ENCODE measurements at regions not wholly inside any gene's neighbourhood (a gene's known extent, or its start where the extent isn't known, plus 50 kb on each side); places are given as distances from the start of the nearest gene placed in this dataset.

DNA sequence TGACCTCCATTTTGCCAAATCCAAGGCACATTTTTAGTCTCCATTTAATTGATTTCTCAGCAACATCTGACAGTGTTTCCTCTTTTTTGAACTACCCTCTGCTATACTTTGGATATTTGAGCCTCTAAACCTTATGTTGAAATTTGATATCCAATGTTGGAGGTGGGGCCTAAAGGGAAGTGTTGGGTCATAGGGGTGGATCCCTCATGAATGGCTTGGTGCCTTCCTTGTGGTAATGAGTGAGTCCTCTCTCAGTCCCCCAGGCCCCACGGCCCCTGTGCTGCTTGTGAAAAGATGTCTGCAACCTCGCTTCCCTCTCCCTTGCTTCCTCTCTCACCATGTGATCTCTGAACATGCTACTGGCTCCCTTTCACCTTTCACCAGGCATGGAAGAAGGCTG lies 96.8 kb upstream of the DGKB start:
- Histone ChIP-seq H3K27ac (no peak overlapping the region), H3K4me1 (no peaks in the 10 kb centered on the region), H3K36me3 (replicated peaks in 1 of 2; ENCODE audit: insufficient read depth in 1 of 2, low read depth in 2 of 2) (no peaks in the 10 kb centered on the region), H3K9me3 (no peaks in the 10 kb centered on the region), H3K27me3 (no peaks in the 10 kb centered on the region), H3K4me3 (no peak overlapping the region)
- intact Hi-C loops (cut with DNase I) = no loop called here
- 88 to 93% methylated on average over 2 of the region's 2 CpGs for WGBS, 2 donors
- TF ChIP-seq POLR2A (IDR thresholded peaks at IDR 0.05) = no peak
- TF ChIP-seq, protein P1, sequence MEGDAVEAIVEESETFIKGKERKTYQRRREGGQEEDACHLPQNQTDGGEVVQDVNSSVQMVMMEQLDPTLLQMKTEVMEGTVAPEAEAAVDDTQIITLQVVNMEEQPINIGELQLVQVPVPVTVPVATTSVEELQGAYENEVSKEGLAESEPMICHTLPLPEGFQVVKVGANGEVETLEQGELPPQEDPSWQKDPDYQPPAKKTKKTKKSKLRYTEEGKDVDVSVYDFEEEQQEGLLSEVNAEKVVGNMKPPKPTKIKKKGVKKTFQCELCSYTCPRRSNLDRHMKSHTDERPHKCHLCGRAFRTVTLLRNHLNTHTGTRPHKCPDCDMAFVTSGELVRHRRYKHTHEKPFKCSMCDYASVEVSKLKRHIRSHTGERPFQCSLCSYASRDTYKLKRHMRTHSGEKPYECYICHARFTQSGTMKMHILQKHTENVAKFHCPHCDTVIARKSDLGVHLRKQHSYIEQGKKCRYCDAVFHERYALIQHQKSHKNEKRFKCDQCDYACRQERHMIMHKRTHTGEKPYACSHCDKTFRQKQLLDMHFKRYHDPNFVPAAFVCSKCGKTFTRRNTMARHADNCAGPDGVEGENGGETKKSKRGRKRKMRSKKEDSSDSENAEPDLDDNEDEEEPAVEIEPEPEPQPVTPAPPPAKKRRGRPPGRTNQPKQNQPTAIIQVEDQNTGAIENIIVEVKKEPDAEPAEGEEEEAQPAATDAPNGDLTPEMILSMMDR (IDR thresholded peaks at IDR 0.05) = no peak
- DNase-seq = no peak
- ATAC-seq = no peak

DNA sequence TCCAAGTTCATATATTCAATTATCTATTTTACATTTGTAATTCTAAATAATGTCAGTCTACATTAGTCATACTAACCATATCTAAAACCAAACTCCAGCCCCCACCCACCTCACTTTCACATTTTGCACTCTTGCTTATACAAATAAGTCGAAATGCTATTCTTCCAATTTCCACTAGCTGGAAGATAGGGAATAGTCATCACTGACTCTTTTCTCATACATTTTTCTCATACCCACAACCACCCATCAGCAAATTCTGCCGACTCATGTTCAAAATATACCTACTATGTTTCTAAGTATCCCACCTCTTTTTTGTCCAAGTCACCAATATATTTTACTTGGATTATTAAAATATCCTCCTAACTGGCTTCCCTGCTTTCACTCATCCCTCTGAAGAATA lies 93.2 kb upstream of the DGKB start:
- no peaks in the 10 kb centered on the region for H3K27me3 ChIP-seq
- WGBS, 2 donors = 80 to 92% methylated on average over 2 of the region's 2 CpGs
- DNase-seq (no peak), ATAC-seq (no peak)
- intact Hi-C loops (cut with DNase I) = no loop called here
- no peak for TF ChIP-seq POLR2A (IDR thresholded peaks at IDR 0.05)
- TF ChIP-seq, protein P1 (IDR thresholded peaks at IDR 0.05) = no peak
- no peaks in the 10 kb centered on the region for H3K4me1 ChIP-seq
- no peak overlapping the region for H3K4me3 ChIP-seq
- H3K9me3 ChIP-seq = no peaks in the 10 kb centered on the region
- H3K27ac ChIP-seq = no peak overlapping the region
- H3K36me3 ChIP-seq (replicated peaks in 1 of 2; ENCODE audit: insufficient read depth in 1 of 2, low read depth in 2 of 2) = no peaks in the 10 kb centered on the region

DNA sequence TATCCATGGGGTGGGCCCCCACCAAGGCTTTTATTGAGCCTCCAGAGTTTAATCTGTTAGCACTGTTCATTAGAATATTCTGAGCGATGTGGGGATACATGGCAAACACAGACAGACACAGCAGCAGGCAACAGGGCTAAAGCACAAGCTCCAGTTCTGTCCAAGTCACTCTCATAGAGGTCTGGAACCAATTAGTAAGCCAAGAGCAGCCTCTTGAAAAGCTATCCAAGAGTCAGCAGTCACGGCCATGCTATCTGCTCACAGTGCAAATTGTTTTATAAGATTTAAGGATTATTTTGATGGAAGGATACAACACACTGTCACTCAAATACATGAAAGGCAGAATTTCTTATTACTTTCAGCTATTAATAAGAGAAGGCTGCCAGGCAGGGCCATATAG lies 86.4 kb upstream of the DGKB start:
- Histone ChIP-seq H3K36me3 (replicated peaks in 1 of 2; ENCODE audit: insufficient read depth in 1 of 2, low read depth in 2 of 2) (no peaks in the 10 kb centered on the region), H3K4me1 (no peaks in the 10 kb centered on the region), H3K4me3 (no peak overlapping the region), H3K9me3 (no peaks in the 10 kb centered on the region), H3K27ac (no peak overlapping the region), H3K27me3 (no peaks in the 10 kb centered on the region)
- DNase-seq (no peak), ATAC-seq (no peak)
- intact Hi-C loops (cut with DNase I) = no loop called here
- WGBS, 2 donors = 75 to 93% methylated on average over 2 of the region's 2 CpGs
- TF ChIP-seq, protein P1 (IDR thresholded peaks at IDR 0.05) = no peak
- TF ChIP-seq POLR2A (IDR thresholded peaks at IDR 0.05) = no peak

DNA sequence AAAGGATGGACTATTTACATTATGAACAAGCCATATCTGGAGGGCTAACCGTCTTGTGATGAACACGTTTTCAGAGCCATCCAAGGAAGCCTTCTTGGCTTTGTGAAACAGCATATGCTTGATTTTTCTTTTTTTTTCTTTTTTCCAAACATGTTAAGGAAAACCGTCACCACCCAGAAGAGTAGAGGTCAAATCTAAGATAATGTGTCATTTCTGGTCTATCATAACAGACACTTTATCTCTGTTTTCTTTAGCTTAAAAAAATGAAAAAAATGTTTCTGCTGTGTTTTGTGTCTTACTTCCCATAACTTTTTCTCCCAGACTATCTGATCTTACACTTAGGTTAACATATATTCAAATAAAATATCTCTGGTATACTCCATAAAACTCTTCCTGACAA lies 76.1 kb upstream of the DGKB start:
- TF ChIP-seq, protein P1 (IDR thresholded peaks at IDR 0.05) = no peak
- TF ChIP-seq POLR2A (IDR thresholded peaks at IDR 0.05) = no peak
- H3K4me1 ChIP-seq = peaks cover 6% of the 10 kb centered on the region
- H3K36me3 ChIP-seq (replicated peaks in 1 of 2; ENCODE audit: insufficient read depth in 1 of 2, low read depth in 2 of 2) = no peaks in the 10 kb centered on the region
- no peaks in the 10 kb centered on the region for H3K27me3 ChIP-seq
- ATAC-seq (no peak), DNase-seq (no peak)
- H3K4me3 ChIP-seq = no peak overlapping the region
- H3K9me3 ChIP-seq = no peaks in the 10 kb centered on the region
- intact Hi-C loops (cut with DNase I) = no loop called here
- WGBS, 2 donors = 77 to 80% methylated on average over 3 of the region's 3 CpGs
- no peak overlapping the region for H3K27ac ChIP-seq

DNA sequence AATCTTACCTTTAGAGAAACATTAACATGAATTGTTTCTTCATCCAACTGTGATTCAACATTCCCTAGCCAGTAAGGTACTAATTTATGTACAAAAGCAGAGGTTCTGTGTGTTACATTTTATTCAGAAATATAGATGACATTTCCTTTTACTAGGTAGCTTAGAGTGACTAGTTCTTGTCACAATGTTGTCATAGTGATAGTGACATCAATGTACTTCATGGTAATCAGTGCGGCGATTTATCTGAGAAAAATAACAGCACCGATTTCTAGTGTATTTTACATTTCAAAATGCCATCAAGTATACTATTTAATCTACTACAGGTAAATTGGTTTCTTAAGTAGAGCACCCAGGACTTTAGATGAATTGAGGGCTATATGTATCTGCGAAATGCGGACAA lies 72.1 kb upstream of the DGKB start:
- no peak overlapping the region for H3K27ac ChIP-seq
- H3K27me3 ChIP-seq = no peaks in the 10 kb centered on the region
- no peak for ATAC-seq
- H3K4me3 ChIP-seq = no peak overlapping the region
- intact Hi-C loops (cut with DNase I) = no loop called here
- TF ChIP-seq POLR2A (IDR thresholded peaks at IDR 0.05) = no peak
- TF ChIP-seq, protein P1 (IDR thresholded peaks at IDR 0.05) = no peak
- no peak for DNase-seq
- peaks cover 6% of the 10 kb centered on the region for H3K4me1 ChIP-seq
- 52 to 61% methylated on average over 5 of the region's 5 CpGs for WGBS, 2 donors
- no peaks in the 10 kb centered on the region for H3K9me3 ChIP-seq
- no peaks in the 10 kb centered on the region for H3K36me3 ChIP-seq (replicated peaks in 1 of 2; ENCODE audit: insufficient read depth in 1 of 2, low read depth in 2 of 2)
